ENCODE measurements at regions not wholly inside any gene's neighbourhood (a gene's known extent, or its start where the extent isn't known, plus 50 kb on each side); places are given as distances from the start of the nearest gene placed in this dataset.
"Not testable (repeated sequence)": the region's sequence is repeated elsewhere in the genome, so short reads cannot be mapped to it uniquely, and the experiment has no call there.

GRCh38 chr13:18835754-18836153 lies 345.9 kb downstream of the TUBA3C start:
- not testable (repeated sequence) for DNase-seq (ENCODE audit: low read depth, low spot score)

GRCh38 chr13:18824678-18825077 lies 356.9 kb downstream of the TUBA3C start:
- not testable (repeated sequence) for DNase-seq (ENCODE audit: low read depth, low spot score)

- not testable (repeated sequence) for DNase-seq (ENCODE audit: low read depth, low spot score)
These were observed 358.7 kb downstream of the TUBA3C start for GRCh38 chr13:18822655-18823639.

- DNase-seq (ENCODE audit: low read depth, low spot score), result not testable (repeated sequence)
These were observed 407.6 kb downstream of the TUBA3C start for GRCh38 chr13:18773988-18774387.

GRCh38 chr13:18741696-18742095 lies 439.9 kb downstream of the TUBA3C start:
- DNase-seq (ENCODE audit: low read depth, low spot score), result not testable (repeated sequence)

- DNase-seq (ENCODE audit: low read depth, low spot score), result no peak
These were observed 442.3 kb downstream of the TUBA3C start for GRCh38 chr13:18739310-18739709.

- not testable (repeated sequence) for DNase-seq (ENCODE audit: low read depth, low spot score)
These were observed 443.5 kb downstream of the TUBA3C start for GRCh38 chr13:18738086-18738485.

- DNase-seq (ENCODE audit: low read depth, low spot score), result not testable (repeated sequence)
These were observed 454.5 kb downstream of the TUBA3C start for GRCh38 chr13:18727138-18727537.

GRCh38 chr13:18726524-18726923 lies 455.1 kb downstream of the TUBA3C start:
- DNase-seq (ENCODE audit: low read depth, low spot score), result not testable (repeated sequence)

GRCh38 chr13:18725242-18725822 lies 456.3 kb downstream of the TUBA3C start:
- DNase-seq (ENCODE audit: low read depth, low spot score), result not testable (repeated sequence)

GRCh38 chr13:18714889-18715288 lies 466.7 kb downstream of the TUBA3C start:
- no peak for DNase-seq (ENCODE audit: low read depth, low spot score)

- not testable (repeated sequence) for DNase-seq (ENCODE audit: low read depth, low spot score)
These were observed 471.0 kb downstream of the TUBA3C start for GRCh38 chr13:18710673-18711072.

- DNase-seq (ENCODE audit: low read depth, low spot score), result not testable (repeated sequence)
These were observed 475.1 kb downstream of the TUBA3C start for GRCh38 chr13:18706538-18706937.

- not testable (repeated sequence) for DNase-seq (ENCODE audit: low read depth, low spot score)
These were observed 479.0 kb downstream of the TUBA3C start for GRCh38 chr13:18702464-18703247.

GRCh38 chr13:18698332-18698731 lies 483.3 kb downstream of the TUBA3C start:
- not testable (repeated sequence) for DNase-seq (ENCODE audit: low read depth, low spot score)

GRCh38 chr13:18697851-18698250 lies 483.8 kb downstream of the TUBA3C start:
- not testable (repeated sequence) for DNase-seq (ENCODE audit: low read depth, low spot score)

GRCh38 chr13:18697221-18697620 lies 484.4 kb downstream of the TUBA3C start:
- not testable (repeated sequence) for DNase-seq (ENCODE audit: low read depth, low spot score)

- DNase-seq (ENCODE audit: low read depth, low spot score), result not testable (repeated sequence)
These were observed 504.2 kb downstream of the TUBA3C start for GRCh38 chr13:18677403-18677802.

- not testable (repeated sequence) for DNase-seq (ENCODE audit: low read depth, low spot score)
These were observed 506.4 kb downstream of the TUBA3C start for GRCh38 chr13:18675268-18675667.

GRCh38 chr13:18673794-18674193 lies 507.8 kb downstream of the TUBA3C start:
- DNase-seq (ENCODE audit: low read depth, low spot score), result not testable (repeated sequence)

GRCh38 chr13:18666585-18666984 lies 515.0 kb downstream of the TUBA3C start:
- DNase-seq (ENCODE audit: low read depth, low spot score), result not testable (repeated sequence)

- DNase-seq (ENCODE audit: low read depth, low spot score), result not testable (repeated sequence)
These were observed 515.9 kb downstream of the TUBA3C start for GRCh38 chr13:18665716-18666115.
